ENCODE measurements at regions not wholly inside any gene's neighbourhood (a gene's known extent, or its start where the extent isn't known, plus 50 kb on each side); places are given as distances from the start of the nearest gene placed in this dataset.
"Not testable (repeated sequence)": the region's sequence is repeated elsewhere in the genome, so short reads cannot be mapped to it uniquely, and the experiment has no call there.

DNA sequence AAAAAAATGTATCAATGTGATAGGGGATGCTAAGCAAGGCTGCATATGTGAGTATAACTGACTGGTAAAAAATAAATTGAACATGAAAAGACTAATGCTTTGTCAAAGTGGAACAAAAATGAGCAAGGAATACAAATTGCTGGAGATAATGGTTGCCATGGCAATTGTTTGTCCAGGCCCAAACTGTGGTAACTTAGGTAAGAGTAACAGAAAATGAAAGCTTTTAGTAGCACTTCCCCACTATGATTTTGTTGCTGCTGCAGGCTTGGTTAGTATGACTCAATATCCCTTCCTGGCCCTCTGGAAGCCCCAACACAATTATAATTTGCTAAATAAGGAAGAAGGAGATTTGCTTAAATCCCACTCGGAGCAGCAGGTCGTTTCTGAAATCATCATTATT, 577.1 kb downstream of the DOK5 start:
- DNase-seq, result no peak

DNA sequence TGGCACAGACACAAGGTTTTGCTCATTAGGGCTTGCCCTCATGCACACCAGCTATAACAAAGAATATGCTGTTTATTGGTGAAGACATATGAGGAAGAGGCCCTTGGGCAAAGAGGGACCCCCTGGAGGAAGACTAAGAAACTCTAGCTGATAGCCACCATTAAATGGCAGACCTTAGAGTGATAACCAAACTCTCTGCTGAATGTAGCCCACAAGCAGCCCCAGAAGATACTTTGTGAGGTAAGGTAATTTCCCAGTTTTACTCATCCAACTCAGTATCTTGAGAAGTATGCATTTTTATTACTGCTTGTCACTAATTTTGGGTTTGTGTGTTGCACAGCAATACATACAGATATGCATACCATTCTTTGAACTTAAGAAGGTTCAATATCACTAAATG, 563.3 kb downstream of the DOK5 start:
- DNase-seq, result no peak

DNA sequence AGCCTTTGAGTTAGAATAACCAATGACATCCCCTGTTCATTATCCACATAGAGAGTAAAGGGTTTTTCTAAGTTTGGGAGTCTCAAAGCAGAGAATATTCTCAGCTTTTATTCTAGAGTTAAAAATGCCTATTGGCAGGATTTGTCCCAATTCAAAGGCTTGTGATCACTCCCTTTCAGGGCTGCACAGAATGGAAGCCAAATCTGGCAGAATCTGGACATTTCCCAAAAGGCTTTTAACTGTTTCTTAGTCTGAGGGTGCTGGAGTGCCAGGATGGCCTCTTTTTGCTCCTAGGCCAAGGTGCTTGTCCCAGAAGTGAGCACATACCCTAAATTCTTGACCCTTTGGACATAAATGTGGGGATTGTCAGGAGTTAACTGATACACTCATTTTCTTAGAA, 556.6 kb downstream of the DOK5 start:
- DNase-seq, result no peak

DNA sequence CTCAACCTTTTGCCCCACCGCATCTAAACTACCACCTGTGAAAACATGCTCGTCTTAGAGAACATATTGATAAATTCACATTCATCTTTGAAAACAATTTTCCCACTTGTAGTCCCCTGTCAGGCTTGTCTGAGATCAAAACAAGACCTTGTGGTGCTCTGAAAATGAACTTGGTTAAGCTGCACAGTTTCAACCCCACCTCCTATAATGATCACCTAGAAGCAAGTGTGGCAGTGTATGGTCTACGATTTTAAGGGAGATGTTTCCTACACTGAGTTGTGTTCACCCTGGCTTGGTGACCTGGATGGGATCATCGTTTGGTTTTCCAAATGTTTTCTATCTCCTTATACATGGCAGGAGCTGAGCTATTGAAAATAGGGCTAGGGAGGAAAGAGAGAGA, 539.4 kb downstream of the DOK5 start:
- no peak for DNase-seq

DNA sequence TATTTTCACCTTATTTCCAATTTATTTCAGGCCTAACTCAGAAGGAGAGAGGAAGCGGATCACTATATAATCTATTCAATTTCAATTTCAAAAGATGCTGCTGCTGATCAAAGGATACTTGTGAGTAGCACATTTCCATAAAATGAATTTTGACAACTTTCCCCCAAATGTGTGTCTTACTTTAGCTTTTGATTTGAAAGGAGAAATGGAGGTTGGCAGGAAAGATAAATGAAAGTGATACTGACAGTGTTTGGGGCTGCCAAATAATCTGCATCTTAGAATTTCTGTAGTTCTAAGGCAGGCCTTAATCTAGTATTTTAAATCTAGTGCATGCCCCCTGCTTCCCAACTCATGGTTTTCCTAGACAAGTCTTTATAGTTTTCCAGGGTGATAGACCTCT, 535.4 kb downstream of the DOK5 start:
- DNase-seq, result no peak

DNA sequence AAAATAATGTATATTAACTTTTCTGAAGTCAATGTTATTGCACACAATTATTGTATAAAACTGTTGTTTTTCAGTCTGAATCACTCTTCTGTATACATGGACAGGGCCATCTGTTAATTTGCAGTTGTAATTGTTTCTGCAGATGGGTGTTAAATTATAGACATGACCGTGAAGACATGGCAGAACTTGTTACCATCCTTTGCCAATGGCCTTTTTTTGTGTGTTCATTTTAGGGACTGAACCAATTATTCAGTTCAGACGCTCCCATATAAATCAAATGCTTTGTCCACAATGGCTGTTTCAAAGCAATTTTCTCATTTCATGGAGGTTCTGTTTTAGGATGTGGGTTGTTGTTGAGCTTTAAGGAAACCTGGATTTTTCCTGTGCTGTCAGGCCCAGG, 533.7 kb downstream of the DOK5 start:
- no peak for DNase-seq

DNA sequence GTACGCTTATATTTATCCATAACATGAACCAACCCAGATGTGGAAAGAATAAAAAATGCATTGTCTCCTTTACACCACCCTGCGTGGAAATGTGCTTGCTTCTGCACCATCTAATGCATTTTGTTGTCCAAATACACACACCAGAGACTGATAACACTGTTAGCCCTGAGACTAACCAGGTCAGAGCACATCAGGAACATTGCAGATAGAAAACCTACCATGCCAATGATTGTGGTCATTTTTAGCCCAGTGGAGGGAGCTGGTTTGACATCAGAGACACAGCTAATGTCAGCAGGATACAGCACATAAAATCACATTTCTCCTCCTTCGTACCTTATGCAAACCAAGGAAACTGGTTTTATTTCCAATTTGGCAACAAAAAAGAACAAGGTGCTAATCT, 528.7 kb downstream of the DOK5 start:
- no peak for DNase-seq

DNA sequence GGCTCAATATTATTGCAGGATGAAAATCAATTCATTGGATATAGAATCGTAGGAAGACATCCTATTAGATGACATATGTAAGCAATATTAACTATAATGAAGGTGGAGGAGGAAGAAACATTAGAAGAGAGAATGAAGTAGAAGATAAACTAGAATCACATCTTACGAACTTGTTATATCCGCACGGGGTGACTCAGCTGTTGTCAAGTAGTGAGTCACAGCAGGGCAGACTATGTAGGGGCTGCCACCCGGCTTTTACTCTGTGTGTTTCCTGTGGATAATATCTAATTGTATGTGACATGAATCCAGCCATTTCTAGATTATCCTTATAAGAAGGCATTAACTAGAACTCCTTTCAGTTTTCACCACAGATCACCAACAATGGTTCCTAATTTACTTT, 520.2 kb downstream of the DOK5 start:
- no peak for DNase-seq

DNA sequence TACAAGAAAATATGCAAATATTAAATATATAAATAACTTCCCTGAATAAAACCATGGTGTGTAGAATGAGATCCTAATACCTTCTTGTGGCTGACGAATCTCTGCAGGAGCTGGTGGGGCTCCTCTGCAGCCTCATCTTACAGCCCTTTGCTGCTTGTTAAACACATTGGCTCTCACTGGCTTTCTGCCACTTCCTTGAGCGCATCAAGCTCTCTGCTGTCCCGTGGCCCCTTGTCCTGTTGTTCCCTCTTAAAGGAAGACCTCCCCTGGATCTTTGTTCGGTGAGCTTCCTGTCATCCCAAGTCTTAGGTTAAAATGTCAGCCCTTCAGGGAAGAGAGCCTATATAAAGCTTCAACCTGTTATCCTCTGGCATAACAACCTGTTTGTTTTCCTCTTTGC, 519.6 kb downstream of the DOK5 start:
- no peak for DNase-seq

DNA sequence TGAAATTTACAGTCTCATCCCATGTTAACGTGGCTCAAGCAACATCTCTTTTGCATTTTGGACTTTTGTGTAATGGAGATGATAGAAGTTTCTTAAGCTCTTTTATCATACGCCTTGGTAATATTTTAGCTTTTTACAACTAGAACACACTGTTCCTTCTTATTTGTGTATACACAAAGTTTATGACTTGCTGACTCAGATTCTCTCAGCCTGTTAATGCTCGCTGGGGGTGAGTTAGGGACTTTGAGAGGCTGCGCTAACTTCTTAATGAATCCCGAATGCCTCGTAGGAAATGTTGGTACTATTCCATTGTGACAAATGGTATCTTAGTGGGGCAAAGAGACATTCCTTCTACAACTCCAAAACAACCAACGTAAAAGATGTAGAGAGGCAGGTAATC, 509.7 kb downstream of the DOK5 start:
- DNase-seq, result no peak

DNA sequence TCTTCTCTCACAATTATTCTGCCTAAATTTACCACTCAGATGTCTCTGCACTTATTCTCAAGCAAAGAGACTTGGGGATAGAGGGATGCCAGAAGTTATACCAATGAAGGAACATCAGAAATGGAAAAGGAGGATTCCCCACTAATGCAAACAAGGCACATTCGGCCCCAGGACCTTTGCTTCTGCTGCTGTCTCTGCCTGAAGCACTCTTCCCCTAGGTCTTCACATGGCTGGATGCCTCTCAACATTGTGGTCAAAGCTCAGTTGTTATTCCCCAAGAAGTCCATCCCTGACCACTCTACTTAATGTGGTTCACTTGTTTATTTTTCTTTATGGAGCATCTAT, 508.7 kb downstream of the DOK5 start:
- no peak for DNase-seq

DNA sequence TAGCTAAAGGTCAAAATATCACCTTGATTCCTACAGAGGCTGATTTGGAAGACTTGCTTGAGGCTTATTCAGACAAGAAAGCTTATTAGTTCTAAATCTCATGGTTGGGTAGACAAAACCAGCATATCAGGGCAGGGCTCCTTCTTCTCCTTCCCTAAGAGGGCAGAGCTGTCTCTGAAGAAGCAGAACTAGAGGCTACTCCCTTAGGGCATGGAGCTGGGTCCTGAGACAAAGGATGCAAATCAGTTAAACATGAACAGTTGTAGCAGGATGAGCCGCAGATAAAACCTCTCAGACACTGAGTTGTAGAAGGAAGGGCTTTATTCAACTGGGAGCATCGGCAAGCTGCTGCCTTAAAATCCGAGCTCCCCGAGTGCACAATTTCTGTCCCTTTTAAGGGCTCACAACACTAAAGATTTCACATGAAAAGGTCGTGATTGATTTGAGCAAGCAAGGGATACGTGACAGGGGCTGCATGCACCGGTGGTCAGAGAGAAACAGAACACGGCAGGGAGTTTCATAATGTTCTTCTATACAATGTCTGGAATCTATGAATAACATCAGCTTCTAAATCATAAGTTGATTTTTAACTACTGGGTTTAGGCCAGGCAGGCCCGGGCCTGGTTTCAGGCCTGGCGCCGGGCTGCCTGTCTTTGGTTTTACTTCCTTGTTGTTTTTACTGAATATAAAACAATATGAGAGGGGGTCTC, 508.2 kb downstream of the DOK5 start:
- DNase-seq, result not testable (repeated sequence)

DNA sequence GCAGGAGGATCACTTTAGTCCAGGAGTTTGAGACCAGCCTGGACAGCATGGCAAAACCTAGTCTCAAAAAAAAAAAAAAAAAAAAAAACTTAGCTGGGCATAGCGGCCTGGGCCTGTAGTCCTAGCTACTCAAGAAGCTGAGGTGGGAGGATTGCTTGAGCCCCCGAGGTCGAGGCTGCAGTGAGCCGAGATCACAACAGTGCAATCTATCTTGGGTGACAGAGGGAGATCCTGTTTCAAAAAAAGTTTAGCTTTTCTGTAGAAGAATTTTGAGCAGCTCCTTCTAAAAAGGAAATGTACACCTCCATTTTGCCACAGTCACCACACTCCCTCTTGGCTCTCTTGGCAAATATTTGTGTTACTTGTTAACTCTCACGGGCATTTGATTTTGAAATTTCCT, 505.8 kb downstream of the DOK5 start:
- no peak for DNase-seq

DNA sequence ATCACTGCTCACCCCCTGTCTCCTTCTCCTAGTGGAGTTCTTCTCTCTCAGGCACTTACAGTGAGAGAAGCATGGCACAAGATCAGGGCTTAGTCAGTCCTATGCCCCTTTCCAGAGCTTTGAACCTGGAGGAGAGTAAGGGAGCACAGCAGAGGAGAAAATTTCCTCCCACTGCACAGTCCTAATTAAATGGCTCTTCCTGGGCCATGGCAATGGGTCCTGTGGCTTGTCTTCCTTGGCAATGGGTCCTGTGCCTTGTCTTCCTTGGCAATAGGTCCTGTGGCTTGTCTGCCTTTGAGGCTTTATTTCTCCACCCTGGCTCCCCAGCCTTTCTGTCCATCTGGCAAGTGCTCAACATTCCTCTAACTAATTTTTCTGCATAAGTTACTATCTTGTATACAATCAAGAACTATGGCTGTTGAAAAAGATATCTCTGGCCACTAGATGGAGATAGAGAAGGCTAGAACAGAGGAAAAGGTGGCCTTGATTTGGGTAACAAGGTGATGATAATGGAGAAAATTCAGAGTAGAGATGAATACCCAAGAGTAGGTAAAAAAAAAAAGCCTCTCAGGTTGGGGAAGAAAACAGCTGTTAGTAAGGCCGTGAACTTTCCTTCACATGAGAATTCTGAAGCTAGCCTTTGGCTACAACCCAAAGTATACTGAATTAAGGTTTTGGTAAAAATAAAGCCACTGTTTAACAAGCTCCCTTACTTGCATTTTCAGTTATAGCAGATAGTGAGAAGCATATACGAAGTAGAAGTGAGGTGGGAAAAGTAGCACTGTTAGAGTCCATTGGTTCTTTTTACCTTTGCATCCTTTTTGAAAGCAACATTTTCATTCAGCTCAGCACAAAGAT, 504.9 kb downstream of the DOK5 start:
- no peak for DNase-seq

DNA sequence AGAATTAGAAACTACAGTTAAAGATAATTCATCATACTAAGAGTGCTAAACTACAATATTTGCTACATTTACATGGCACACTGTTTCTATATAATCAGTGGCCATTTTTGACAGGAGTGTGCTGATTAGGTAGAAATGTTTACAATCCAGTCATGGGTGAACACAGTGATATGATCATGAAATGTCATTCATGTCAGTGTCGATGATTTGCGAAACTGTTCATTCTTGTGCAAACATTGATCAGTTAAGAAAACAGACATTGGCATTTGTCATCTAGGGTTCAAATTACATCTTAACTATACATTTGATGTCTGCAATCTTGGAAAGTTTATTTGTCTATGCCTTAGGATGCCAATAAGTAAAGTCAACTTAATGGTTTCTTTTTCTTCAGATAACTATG, 474.9 kb downstream of the DOK5 start:
- DNase-seq, result no peak

DNA sequence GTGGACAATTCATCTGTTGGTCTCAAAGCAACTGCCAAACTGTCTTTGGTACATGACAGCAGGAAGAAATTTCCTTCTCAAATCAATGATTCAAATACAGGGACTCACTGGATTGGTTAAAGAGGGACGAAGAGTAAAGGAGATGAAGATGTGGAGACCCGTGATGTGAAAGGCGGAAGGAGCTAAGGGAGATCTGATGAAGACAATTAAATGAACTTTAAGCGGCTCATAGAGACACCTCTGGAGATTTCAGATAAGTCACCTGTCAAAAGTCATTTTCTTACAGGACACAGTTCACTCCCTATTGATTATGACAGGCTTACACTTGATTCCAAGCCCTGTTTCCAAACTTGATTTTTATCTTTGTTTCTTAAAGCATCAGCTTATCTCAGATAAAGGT, 466.3 kb downstream of the DOK5 start:
- DNase-seq, result no peak

DNA sequence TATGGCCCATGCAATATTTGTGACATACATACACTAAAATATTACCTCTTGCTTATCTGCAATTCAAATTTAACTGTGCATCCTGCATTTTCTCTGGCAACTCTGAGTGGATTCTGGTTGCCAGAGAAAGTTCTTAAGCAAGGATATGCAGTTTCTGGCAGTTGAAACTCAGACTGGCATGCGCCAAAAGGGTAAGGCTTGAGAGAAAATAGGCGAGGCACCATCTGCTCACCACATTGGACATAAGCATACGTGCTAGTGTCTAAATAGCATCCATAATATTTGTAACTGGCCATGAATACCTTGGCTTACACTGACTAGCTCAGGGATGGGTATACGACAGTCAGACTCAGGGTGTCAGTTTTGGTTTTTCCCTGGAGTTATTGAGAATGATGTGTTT, 465.1 kb downstream of the DOK5 start:
- no peak for DNase-seq

DNA sequence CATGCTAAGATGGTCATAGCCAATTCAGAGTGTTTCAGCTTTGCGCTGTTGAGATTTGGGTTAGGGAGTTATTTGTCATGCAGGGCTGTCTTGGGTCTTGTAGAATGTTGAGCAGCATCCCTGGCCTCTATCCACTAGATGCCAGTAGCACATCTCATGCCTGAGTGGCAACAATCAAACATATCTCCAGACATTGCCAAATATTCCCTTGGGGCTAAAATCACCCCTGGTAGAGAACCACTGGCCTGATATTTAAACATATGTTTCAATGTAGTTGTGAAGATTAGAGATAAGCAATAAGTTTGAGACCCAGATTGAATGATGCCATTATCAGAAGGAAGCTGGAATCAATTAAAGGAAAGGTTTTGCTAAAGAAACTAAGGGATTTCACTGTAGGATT, 463.3 kb downstream of the DOK5 start:
- no peak for DNase-seq

DNA sequence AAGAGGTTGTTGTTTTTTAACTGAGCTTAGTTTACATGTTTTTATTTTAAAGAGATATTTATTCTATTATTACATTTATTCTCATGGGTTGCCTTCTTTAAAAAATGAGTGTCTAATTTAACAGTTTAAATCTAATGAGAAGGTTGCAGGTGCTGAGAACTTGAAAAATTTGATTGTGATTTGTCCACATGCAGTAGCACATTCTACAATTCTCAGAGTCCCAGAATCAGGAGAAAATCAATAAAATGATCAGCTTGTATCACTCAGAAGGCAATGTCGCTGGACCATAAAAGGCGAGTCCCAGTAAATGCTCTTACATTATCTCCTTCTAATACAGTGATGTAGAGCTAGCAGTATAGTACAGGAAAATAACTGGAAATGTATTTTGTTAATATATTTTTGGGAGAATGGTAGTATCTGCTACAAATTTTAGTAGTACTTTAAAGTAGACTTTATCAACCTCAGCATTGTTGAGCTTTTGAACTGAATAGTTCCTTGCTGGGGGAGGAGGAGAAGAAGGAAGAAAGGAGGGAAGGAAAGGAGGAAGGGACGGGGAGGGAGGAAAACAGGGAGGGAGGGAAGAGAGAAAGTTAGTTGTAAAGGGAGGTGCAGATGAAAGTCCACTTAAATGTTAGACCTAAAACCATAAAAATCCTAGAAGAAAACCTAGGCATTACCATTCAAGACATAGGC, 458.0 kb downstream of the DOK5 start:
- no peak for DNase-seq

DNA sequence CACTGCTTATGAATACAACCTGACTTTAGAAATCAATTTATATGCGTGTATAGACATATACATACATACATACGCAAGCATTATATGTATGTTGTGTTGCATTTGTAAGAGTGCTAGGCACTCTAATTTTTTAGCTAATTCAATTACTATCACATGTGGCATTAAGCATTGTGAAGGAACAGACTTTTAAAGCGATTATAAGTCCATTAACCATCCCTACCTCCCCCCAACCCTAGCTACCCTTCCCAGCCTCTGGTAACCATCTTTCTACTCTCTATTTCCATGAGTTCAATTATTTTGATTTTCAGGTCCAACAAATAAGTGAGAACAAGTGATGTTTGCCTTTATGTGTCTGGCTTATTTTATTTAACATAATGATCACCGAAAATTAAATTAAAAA, 453.8 kb downstream of the DOK5 start:
- DNase-seq, result no peak

DNA sequence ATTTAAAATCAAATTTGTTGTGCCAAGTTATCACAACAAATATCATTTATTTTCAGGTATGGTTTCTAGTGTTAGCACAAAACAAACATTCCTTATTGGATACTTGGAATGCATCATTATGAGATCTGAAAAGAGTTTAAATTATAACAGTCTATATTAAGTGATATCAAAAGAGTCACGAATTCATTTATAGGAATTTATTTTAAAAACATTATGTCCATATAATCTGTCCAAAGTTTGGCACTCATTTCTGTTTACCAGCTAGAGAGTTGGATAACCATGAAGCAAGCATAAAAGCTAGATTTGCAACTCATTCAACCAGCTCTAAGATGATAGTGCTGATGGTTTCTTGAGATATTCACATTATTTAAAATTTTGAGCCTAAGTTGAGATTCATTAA, 453.2 kb downstream of the DOK5 start:
- DNase-seq, result no peak

DNA sequence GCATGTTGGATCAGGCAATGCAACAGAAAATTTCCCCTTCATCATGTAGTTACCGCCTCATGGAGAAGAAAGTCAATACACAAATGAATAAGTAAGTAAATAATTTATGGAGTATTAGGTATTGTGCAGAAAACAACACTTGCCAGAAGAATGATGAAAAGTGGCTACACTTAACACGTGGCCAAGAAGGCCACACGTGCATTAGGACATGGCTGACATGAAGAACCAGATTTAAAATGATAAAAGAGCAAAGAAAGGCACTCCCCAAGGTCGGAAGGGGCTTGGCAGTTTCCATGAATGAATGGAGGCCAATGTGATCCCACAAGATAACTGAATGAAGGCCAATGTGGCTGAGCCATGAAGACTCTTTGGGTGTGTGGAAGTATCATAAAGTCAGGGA, 447.2 kb downstream of the DOK5 start:
- DNase-seq, result no peak

DNA sequence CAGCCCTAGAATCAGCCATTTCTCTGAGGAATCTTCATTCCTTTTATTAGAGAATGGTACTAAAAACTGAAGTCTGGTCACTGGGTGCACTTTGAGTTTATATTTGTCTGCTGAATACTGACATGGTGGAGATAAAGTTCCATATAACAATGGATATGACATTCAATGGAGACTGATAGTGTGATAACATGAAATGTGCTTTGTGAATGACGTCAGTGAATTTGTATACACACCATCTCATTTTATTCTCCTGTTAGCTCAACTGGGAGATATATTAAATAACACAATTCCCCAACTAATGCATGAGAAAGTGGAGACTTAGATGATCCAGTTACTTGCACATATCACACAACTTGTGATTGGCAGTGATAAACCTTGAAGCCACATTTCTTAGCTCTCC, 446.7 kb downstream of the DOK5 start:
- DNase-seq, result no peak

DNA sequence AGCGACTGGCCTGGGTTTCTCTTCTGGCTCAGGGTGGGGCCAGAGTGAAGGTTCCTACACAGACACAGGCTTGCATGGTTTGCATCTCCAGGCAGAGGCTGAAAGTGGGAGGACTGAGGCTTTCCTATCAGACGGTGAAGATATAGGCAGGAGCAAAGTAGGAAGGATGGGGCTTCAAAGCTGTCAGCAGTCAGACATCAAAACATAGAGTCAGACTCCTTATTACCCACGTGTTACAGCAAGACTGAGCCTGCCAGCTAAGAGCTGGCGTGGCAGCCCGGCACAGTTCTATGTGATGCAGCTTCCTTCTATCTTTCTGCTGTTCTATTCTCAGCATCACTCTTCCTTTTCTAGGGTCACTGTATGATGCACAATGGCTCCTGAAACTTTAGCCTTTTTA, 445.1 kb downstream of the DOK5 start:
- no peak for DNase-seq

All from hindlimb muscle (tissue), 1 donor.